Thyroid gland (tissue), 4 donors: ENCODE measurements at regions not wholly inside any gene's neighbourhood (a gene's known extent, or its start where the extent isn't known, plus 50 kb on each side); places are given as distances from the start of the nearest gene placed in this dataset.

Experiments used
- DNase-seq, 2 donors: peaks; one replicate each; pipeline ENCODE4 v3.0.0-alpha.2; 2019
- H3K27ac ChIP-seq, 3 donors: fragments of 200-600 bp; sonication (generic); 1 replicate in 2 of 3; 2 replicates in 1 of 3; pipeline ENCODE4 v1.5.1; 2016 to 2019; ENCODE audit warnings: mild to moderate bottlenecking in 1 of 3, moderate library complexity in 1 of 3
- H3K27me3 ChIP-seq: fragments of 200-600 bp; sonication (generic); one replicate; pipeline ENCODE4 v1.5.1; 2019
- H3K36me3 ChIP-seq, 2 donors: fragments of 200-600 bp; sonication (generic); one replicate each; pipeline ENCODE4 v1.5.1; 2016 to 2019
- H3K4me1 ChIP-seq, 2 donors: fragments of 200-600 bp; sonication (generic); one replicate each; pipeline ENCODE4 v1.5.1; 2017 to 2019
- H3K4me3 ChIP-seq, 3 donors: fragments of 200-600 bp; sonication (generic); replicated peaks in 1 of 3; 1 replicate in 2 of 3; 2 replicates in 1 of 3; pipeline ENCODE4 v1.5.1; 2016; ENCODE audit warnings: mild to moderate bottlenecking in 1 of 3
- H3K9me3 ChIP-seq: fragments of 200-600 bp; sonication (generic); one replicate; pipeline ENCODE4 v1.5.1; 2017
- CTCF ChIP-seq, 6 experiments: fragments of 200-600 bp in 3 of 6; fragments of 450-650 bp in 3 of 6; sonication (generic) in 3 of 6; IDR thresholded peaks; one replicate each; pipeline ENCODE4 v1.5.1; 2016 to 2019; ENCODE audit warnings: antibody characterized with exemption in 6 of 6, mild to moderate bottlenecking in 2 of 6, inconsistent platforms in 1 of 6, moderate library complexity in 1 of 6
- POLR2A ChIP-seq, 2 donors: fragments of 450-650 bp; IDR thresholded peaks; one replicate each; pipeline ENCODE4 v1.6.1; 2017; ENCODE audit warnings: antibody characterized with exemption in 2 of 2, mild to moderate bottlenecking in 2 of 2, moderate library complexity in 1 of 2
- WGBS, 2 donors: methylation state at CpG; one replicate each; pipeline ENCODE4 v1.1.5; 2017; 5-methylcytosine and 5-hydroxymethylcytosine counted together
- intact Hi-C: fragments of 100-400 bp; cut with DNase I; formaldehyde crosslinking; loops from one replicate; pipeline ENCODE4 v1.15.1; 2023

- H3K27ac ChIP-seq = no peak overlapping the region
- intact Hi-C loops = no loop called here
- no peaks in the 10 kb centered on the region for H3K27me3 ChIP-seq
- DNase-seq = no peak
- no peaks in the 10 kb centered on the region for H3K9me3 ChIP-seq
- no peak overlapping the region for H3K4me3 ChIP-seq
- no peaks in the 10 kb centered on the region for H3K36me3 ChIP-seq
- TF ChIP-seq POLR2A (IDR thresholded peaks at IDR 0.05) = no peak
- TF ChIP-seq CTCF (IDR thresholded peaks at IDR 0.05) = no peak
- no peaks in the 10 kb centered on the region for H3K4me1 ChIP-seq
Observed at GRCh38 chr12:74440469-74440868, 97.2 kb upstream of the ATXN7L3B start.

- Histone ChIP-seq H3K4me1 (no peaks in the 10 kb centered on the region), H3K27me3 (no peaks in the 10 kb centered on the region), H3K36me3 (no peaks in the 10 kb centered on the region), H3K9me3 (no peaks in the 10 kb centered on the region), H3K4me3 (no peak overlapping the region), H3K27ac (no peak overlapping the region)
- DNase-seq = no peak
- intact Hi-C loops = no loop called here
- 63 to 66% methylated on average over 4 of the region's 4 CpGs for WGBS, 2 donors
- TF ChIP-seq CTCF (IDR thresholded peaks at IDR 0.05) = no peak
- no peak for TF ChIP-seq POLR2A (IDR thresholded peaks at IDR 0.05)
Observed at GRCh38 chr12:74441872-74442271, 95.8 kb upstream of the ATXN7L3B start.

- intact Hi-C loops = no loop called here
- H3K9me3 ChIP-seq = no peaks in the 10 kb centered on the region
- H3K27me3 ChIP-seq = no peaks in the 10 kb centered on the region
- 88% methylated on average over 2 of the region's 2 CpGs for WGBS, 2 donors
- H3K27ac ChIP-seq = no peak overlapping the region
- DNase-seq = no peak
- TF ChIP-seq POLR2A (IDR thresholded peaks at IDR 0.05) = no peak
- no peak for TF ChIP-seq CTCF (IDR thresholded peaks at IDR 0.05)
- no peak overlapping the region for H3K4me3 ChIP-seq
- H3K4me1 ChIP-seq = no peaks in the 10 kb centered on the region
- H3K36me3 ChIP-seq = no peaks in the 10 kb centered on the region
Observed at GRCh38 chr12:74446466-74446865, 91.2 kb upstream of the ATXN7L3B start.

- H3K4me3 ChIP-seq = no peak overlapping the region
- H3K9me3 ChIP-seq = no peaks in the 10 kb centered on the region
- intact Hi-C loops = no loop called here
- H3K27me3 ChIP-seq = no peaks in the 10 kb centered on the region
- TF ChIP-seq CTCF (IDR thresholded peaks at IDR 0.05) = no peak
- DNase-seq = no peak
- H3K27ac ChIP-seq = no peak overlapping the region
- no peaks in the 10 kb centered on the region for H3K4me1 ChIP-seq
- 74 to 95% methylated on average over 2 of the region's 2 CpGs for WGBS, 2 donors
- H3K36me3 ChIP-seq = no peaks in the 10 kb centered on the region
Observed at GRCh38 chr12:74449872-74450271, 87.8 kb upstream of the ATXN7L3B start.

- H3K27ac ChIP-seq = no peak overlapping the region
- H3K4me1 ChIP-seq = no peaks in the 10 kb centered on the region
- no peak for DNase-seq
- H3K9me3 ChIP-seq = no peaks in the 10 kb centered on the region
- H3K4me3 ChIP-seq = no peak overlapping the region
- 93 to 96% methylated on average over 1 of the region's 1 CpG for WGBS, 2 donors
- TF ChIP-seq CTCF (IDR thresholded peaks at IDR 0.05) (no peak), POLR2A (IDR thresholded peaks at IDR 0.05) (no peak)
- H3K27me3 ChIP-seq = no peaks in the 10 kb centered on the region
- H3K36me3 ChIP-seq = no peaks in the 10 kb centered on the region
- intact Hi-C loops = no loop called here
Observed at GRCh38 chr12:74454109-74454508, 83.5 kb upstream of the ATXN7L3B start.
